Body of pancreas (tissue), 4 donors: ENCODE measurements at regions not wholly inside any gene's neighbourhood (a gene's known extent, or its start where the extent isn't known, plus 50 kb on each side); places are given as distances from the start of the nearest gene placed in this dataset.

Experiments used
- POLR2A ChIP-seq, 3 donors: fragments of 450-650 bp; IDR thresholded peaks; one replicate each; pipeline ENCODE4 v1.6.1; 2016; ENCODE audit warnings: antibody characterized with exemption in 3 of 3, mild to moderate bottlenecking in 2 of 3
- TF ChIP-seq, protein P1 (sequence below), 7 experiments: fragments of 450-650 bp in 4 of 7; fragments of 200-600 bp in 3 of 7; sonication (generic) in 3 of 7; IDR thresholded peaks; one replicate each; pipeline ENCODE4 v1.5.1; 2016 to 2019; ENCODE audit warnings: antibody characterized with exemption in 7 of 7

DNA sequence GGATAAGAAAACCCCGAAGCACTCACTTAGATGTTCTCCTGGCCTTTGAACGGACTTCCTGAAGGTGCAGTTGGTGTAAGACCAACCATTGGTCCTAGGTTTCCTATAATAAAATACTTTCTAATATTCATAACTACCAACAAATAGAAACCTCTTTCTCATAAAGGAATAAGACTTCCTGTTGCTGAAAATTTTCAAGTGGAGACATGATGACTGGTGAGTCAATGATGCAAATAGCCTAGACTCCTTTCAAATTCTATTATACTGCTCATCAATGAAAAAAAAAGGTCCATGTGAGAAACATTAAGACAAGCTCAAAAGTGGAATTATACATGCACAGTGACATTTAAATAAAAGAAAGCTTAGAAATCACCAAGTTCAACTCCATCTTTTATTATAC is 862.8 kb downstream of the FAM181B start:
- TF ChIP-seq, protein P1, sequence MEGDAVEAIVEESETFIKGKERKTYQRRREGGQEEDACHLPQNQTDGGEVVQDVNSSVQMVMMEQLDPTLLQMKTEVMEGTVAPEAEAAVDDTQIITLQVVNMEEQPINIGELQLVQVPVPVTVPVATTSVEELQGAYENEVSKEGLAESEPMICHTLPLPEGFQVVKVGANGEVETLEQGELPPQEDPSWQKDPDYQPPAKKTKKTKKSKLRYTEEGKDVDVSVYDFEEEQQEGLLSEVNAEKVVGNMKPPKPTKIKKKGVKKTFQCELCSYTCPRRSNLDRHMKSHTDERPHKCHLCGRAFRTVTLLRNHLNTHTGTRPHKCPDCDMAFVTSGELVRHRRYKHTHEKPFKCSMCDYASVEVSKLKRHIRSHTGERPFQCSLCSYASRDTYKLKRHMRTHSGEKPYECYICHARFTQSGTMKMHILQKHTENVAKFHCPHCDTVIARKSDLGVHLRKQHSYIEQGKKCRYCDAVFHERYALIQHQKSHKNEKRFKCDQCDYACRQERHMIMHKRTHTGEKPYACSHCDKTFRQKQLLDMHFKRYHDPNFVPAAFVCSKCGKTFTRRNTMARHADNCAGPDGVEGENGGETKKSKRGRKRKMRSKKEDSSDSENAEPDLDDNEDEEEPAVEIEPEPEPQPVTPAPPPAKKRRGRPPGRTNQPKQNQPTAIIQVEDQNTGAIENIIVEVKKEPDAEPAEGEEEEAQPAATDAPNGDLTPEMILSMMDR (IDR thresholded peaks at IDR 0.05): no peak
- no peak for TF ChIP-seq POLR2A (IDR thresholded peaks at IDR 0.05)
